A673 (cell line): ENCODE measurements at regions not wholly inside any gene's neighbourhood (a gene's known extent, or its start where the extent isn't known, plus 50 kb on each side); places are given as distances from the start of the nearest gene placed in this dataset.

ENCODE experiments used
- BruUV-seq: library from RNA; stranded (reverse); fragments of 400-500 nt; replicated peaks from 2 replicates; lab custom pipeline; 2021; lab: Mats Ljungman, UMichigan
- CTCF ChIA-PET: fragments of 300-600 bp; sonication (Branson Sonifier 250); formaldehyde crosslinking; loops from one replicate; lab custom pipeline; 2022; ENCODE audit warnings: antibody characterized with exemption; lab: Charles Lee
- POLR2A ChIA-PET: fragments of 300-600 bp; sonication (Branson Sonifier 250); formaldehyde crosslinking; loops from one replicate; lab custom pipeline; 2022; ENCODE audit warnings: antibody characterized with exemption; ENCODE audit not compliant: low non-redundant PET; lab: Charles Lee
- DNase-seq: peaks from one replicate; pipeline ENCODE4 v3.0.0-alpha.2; 2015; ENCODE audit warnings: low spot score
- H3K27ac ChIP-seq: fragments of 200-600 bp; sonication (generic); 2 replicates; pipeline ENCODE4 v1.5.1; 2016; ENCODE audit warnings: mixed run types, low read depth, mild to moderate bottlenecking, mixed read lengths, antibody characterized with exemption, low read length; ENCODE audit not compliant: poor library complexity, severe bottlenecking
- H3K27me3 ChIP-seq: fragments of 200-600 bp; sonication (generic); replicated peaks from 2 replicates; pipeline ENCODE4 v1.6.1; 2017; ENCODE audit warnings: mixed run types, low read depth, mild to moderate bottlenecking, mixed read lengths, antibody characterized with exemption, low read length; ENCODE audit not compliant: insufficient read depth, poor library complexity
- H3K36me3 ChIP-seq: fragments of 200-600 bp; sonication (generic); 2 replicates; pipeline ENCODE4 v1.6.1; 2016; ENCODE audit warnings: mixed run types, mild to moderate bottlenecking, mixed read lengths, antibody characterized with exemption, low read length; ENCODE audit not compliant: insufficient read depth, poor library complexity, severe bottlenecking
- H3K4me1 ChIP-seq: fragments of 200-600 bp; sonication (generic); 2 replicates; pipeline ENCODE4 v1.6.1; 2017; ENCODE audit warnings: mixed run types, mild to moderate bottlenecking, mixed read lengths, antibody characterized with exemption, low read length; ENCODE audit not compliant: insufficient read depth, poor library complexity, severe bottlenecking
- H3K4me3 ChIP-seq: fragments of 200-600 bp; sonication (generic); 2 replicates; pipeline ENCODE4 v1.5.1; 2016; ENCODE audit warnings: low read depth, mixed run types, mild to moderate bottlenecking, mixed read lengths, low read length; ENCODE audit not compliant: poor library complexity, severe bottlenecking
- H3K9me3 ChIP-seq: fragments of 200-600 bp; sonication (generic); 2 replicates; pipeline ENCODE4 v1.6.1; 2016; ENCODE audit warnings: mixed run types, low read depth, mild to moderate bottlenecking, mixed read lengths, antibody characterized with exemption, low read length; ENCODE audit not compliant: poor library complexity, severe bottlenecking
- EZH2 ChIP-seq: fragments of 200-600 bp; sonication (generic); IDR thresholded peaks from 2 replicates; pipeline ENCODE4 v1.6.1; 2017; ENCODE audit warnings: borderline replicate concordance, low read depth, mild to moderate bottlenecking, mixed read lengths, antibody characterized with exemption, low read length; ENCODE audit not compliant: poor library complexity, severe bottlenecking
- intact Hi-C: fragments of 100-400 bp; cut with micrococcal nuclease; formaldehyde crosslinking; loops from one replicate; pipeline ENCODE4 v1.10.0; 2022; ENCODE audit not compliant: unreplicated experiment
- TF ChIP-seq, protein P1 (sequence below): fragments of 300-800, 200-600 bp; sonication (generic); conservative IDR thresholded peaks from 2 replicates; pipeline ENCODE4 v1.5.1; 2017; ENCODE audit warnings: low read depth, mild to moderate bottlenecking, antibody characterized with exemption, low read length, moderate library complexity, mixed read lengths

DNA sequence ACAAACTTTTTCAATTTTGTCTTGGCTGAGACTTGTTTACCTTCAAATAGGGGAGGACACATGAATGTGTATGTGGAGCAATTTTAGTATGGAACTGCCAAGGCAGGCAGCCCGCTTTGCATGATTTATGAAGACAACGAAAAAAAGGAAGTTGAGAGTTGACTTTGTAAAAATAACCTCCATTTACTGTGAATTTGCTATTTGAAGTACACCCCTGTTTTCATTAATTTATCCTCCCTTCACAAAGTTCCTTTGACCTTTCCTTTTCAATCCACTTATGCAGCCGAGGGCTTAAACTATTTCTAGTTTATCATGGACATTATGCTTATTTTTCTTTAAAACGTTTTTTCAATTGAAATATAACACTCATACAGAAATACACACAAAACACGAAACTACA lies 369.6 kb upstream of the CADM1 start:
- CTCF ChIA-PET = no interaction called here
- H3K27me3 ChIP-seq = no peaks in the 10 kb centered on the region
- POLR2A ChIA-PET = no interaction called here

DNA sequence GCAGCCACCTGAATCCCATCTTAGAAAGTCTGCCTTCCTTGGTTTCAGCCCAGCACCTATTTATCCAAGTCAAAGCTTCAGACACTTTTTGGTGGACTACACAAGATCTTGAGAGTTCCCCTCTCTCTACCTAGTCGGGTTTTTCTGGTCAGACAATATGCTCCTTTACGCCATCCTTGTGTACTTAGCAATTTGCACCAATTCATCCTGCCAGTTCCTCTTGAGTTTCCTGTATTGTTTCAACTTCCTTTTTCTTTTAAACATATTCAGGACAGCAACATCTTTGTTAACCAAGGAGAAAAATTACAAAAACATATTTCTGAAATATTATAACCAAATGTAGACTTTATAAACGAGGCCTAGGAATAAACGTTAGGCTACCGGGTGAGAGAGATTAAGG lies 368.2 kb upstream of the CADM1 start:
- no peak for DNase-seq
- Histone ChIP-seq H3K27ac (no peak overlapping the region), H3K4me3 (no peak overlapping the region), H3K27me3 (no peaks in the 10 kb centered on the region), H3K4me1 (no peaks in the 10 kb centered on the region), H3K9me3 (no peaks in the 10 kb centered on the region), H3K36me3 (no peaks in the 10 kb centered on the region)
- no TSS peak for BruUV-seq
- no peak for TF ChIP-seq EZH2
- TF ChIP-seq, protein P1, sequence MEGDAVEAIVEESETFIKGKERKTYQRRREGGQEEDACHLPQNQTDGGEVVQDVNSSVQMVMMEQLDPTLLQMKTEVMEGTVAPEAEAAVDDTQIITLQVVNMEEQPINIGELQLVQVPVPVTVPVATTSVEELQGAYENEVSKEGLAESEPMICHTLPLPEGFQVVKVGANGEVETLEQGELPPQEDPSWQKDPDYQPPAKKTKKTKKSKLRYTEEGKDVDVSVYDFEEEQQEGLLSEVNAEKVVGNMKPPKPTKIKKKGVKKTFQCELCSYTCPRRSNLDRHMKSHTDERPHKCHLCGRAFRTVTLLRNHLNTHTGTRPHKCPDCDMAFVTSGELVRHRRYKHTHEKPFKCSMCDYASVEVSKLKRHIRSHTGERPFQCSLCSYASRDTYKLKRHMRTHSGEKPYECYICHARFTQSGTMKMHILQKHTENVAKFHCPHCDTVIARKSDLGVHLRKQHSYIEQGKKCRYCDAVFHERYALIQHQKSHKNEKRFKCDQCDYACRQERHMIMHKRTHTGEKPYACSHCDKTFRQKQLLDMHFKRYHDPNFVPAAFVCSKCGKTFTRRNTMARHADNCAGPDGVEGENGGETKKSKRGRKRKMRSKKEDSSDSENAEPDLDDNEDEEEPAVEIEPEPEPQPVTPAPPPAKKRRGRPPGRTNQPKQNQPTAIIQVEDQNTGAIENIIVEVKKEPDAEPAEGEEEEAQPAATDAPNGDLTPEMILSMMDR = no peak
- ChIA-PET POLR2A (no interaction called here), CTCF (no interaction called here)
- intact Hi-C loops = no loop called here

More for the DNA sequence above, 369.6 kb upstream of the CADM1 start:
- intact Hi-C loops = no loop called here
- H3K4me3 ChIP-seq = no peak overlapping the region
- DNase-seq = no peak
- BruUV-seq = no TSS peak
- H3K9me3 ChIP-seq = no peaks in the 10 kb centered on the region
- TF ChIP-seq, protein P1 = no peak
- TF ChIP-seq EZH2 = no peak
- no peaks in the 10 kb centered on the region for H3K4me1 ChIP-seq
- no peak overlapping the region for H3K27ac ChIP-seq
- no peaks in the 10 kb centered on the region for H3K36me3 ChIP-seq

DNA sequence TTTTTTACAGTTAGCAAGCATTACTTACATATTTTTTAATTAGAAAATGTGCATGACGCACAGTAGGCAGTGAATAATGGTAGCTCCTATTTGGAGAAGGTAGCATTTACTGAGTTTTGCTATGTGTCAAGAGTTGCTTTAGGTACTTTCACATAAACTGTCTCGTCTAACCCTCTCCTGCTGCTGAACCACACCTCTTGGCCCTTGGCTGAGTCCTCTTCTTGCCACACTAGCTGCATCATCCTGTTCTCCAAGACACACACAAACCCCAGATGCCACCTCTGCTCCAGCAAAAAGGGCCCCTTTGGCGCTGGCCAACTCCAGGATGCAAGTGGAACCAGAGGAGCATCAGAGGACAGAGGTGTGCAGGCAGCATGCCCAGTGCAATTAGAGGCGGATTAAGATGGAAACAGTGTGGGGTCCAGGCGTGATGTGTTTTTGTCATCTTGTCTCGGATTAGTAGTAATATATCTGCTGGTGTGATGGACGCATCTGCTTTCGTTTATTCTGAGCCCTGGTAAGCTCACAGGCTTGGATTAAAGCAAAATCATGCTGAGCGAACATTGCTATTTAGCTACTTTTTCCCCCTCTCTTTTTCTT lies 367.0 kb upstream of the CADM1 start:
- H3K4me3 ChIP-seq = no peak overlapping the region
- H3K4me1 ChIP-seq = no peaks in the 10 kb centered on the region
- no peak for DNase-seq
- no peaks in the 10 kb centered on the region for H3K27me3 ChIP-seq
- TF ChIP-seq, protein P1 = no peak
- ChIA-PET CTCF (no interaction called here), POLR2A (no interaction called here)
- intact Hi-C loops = no loop called here
- H3K27ac ChIP-seq = no peak overlapping the region
- H3K9me3 ChIP-seq = no peaks in the 10 kb centered on the region
- BruUV-seq = no TSS peak
- H3K36me3 ChIP-seq = no peaks in the 10 kb centered on the region
